ENCODE measurements at regions not wholly inside any gene's neighbourhood (a gene's known extent, or its start where the extent isn't known, plus 50 kb on each side); places are given as distances from the start of the nearest gene placed in this dataset.

- H2BK120ac ChIP-seq (replicated peaks; ENCODE audit: low read depth, low read length), result no peak overlapping the region
- ChIA-PET CTCF (ENCODE audit: partially characterized antibody) (interaction anchor here (1.2 kb wide), 1 partner anchor 10 kb away, joined by 3 read pairs; no protein-coding TSS in a partner anchor), POLR2A (ENCODE audit: partially characterized antibody) (no interaction called here)
- no peak overlapping the region for H3K23ac ChIP-seq (ENCODE audit: insufficient read length)
- no peak overlapping the region for H2BK15ac ChIP-seq (ENCODE audit: low read length)
- H2BK12ac ChIP-seq (ENCODE audit: low read depth, low read length), result no peak overlapping the region
- H2AFZ ChIP-seq (ENCODE audit: low read length), result no peak overlapping the region
- no peaks in the 10 kb centered on the region for H3K4me1 ChIP-seq (replicated peaks in 1 of 4; ENCODE audit: control insufficient read depth in 3 of 4, insufficient read depth in 4 of 4, low read length in 3 of 4)
- H3K27me3 ChIP-seq (replicated peaks in 1 of 4; ENCODE audit: control insufficient read depth in 3 of 4, extremely low read depth in 1 of 4, insufficient read depth in 3 of 4, low read length in 3 of 4), result peaks cover 0 to 1% (median 0%) of the 10 kb centered on the region in 4 experiments; a peak in 1 of 7 replicates
- H3K9ac ChIP-seq (replicated peaks in 1 of 4; ENCODE audit: extremely low read depth in 1 of 4, low read depth in 3 of 4, low read length in 3 of 4), result no peak overlapping the region
- H3K36me3 ChIP-seq (ENCODE audit: control insufficient read depth in 2 of 4, insufficient read depth in 4 of 4, low read length in 3 of 4), result no peaks in the 10 kb centered on the region
- no peaks in the 10 kb centered on the region for H3K9me3 ChIP-seq (ENCODE audit: insufficient read depth in 2 of 2, low read depth in 1 of 2, low read length in 1 of 2)
- no peaks in the 10 kb centered on the region; the same call in 1 of the 2 replicates for H3K23me2 ChIP-seq (ENCODE audit: low read depth, low read length)
- H3K4me3 ChIP-seq (ENCODE audit: extremely low read depth in 1 of 4, insufficient read depth in 2 of 4, low read depth in 3 of 4, low read length in 4 of 4), result no peak overlapping the region
- no peak overlapping the region for H3K4me2 ChIP-seq (ENCODE audit: insufficient read depth in 1 of 2, low read depth in 2 of 2, low read length in 2 of 2)
- no peak for TF ChIP-seq KDM5A (IDR thresholded peaks at IDR 0.05; ENCODE audit: low read length)
- no peak for TF ChIP-seq USF2 (IDR thresholded peaks at IDR 0.05; ENCODE audit: low read length)
- no peak for TF ChIP-seq CHD1 (IDR thresholded peaks at IDR 0.05; ENCODE audit: low read depth, low read length)
- TF ChIP-seq SIRT6 (IDR thresholded peaks at IDR 0.05; ENCODE audit: low read length), result no peak
- no peak for TF ChIP-seq TAF7 (optimal IDR thresholded peaks at IDR 0.05; ENCODE audit: borderline replicate concordance, low read depth, low read length)
- TF ChIP-seq RXRA (IDR thresholded peaks at IDR 0.05; ENCODE audit: insufficient read depth, low read depth, low read length), result no peak
- TF ChIP-seq RBBP5 (IDR thresholded peaks at IDR 0.05; ENCODE audit: borderline replicate concordance, low read depth, low read length), result no peak
- no peak for TF ChIP-seq BCL11A (IDR thresholded peaks at IDR 0.05; ENCODE audit: low read depth in 2 of 2, low read length in 2 of 2)
- no peak for TF ChIP-seq NRF1 (IDR thresholded peaks at IDR 0.05; ENCODE audit: low read depth, low read length)
- TF ChIP-seq KDM4A (IDR thresholded peaks at IDR 0.05; ENCODE audit: low read depth, low read length, severe bottlenecking), result no peak
- H2BK20ac ChIP-seq (ENCODE audit: low read length), result no peak overlapping the region
- no peaks in the 10 kb centered on the region for H3K79me2 ChIP-seq (ENCODE audit: control insufficient read depth in 1 of 2, insufficient read depth in 2 of 2, low read length in 2 of 2)
- FAIRE-seq (no peak), DNase-seq (ENCODE audit: low read depth in 1 of 2, low spot score in 2 of 2) (no peak)
- H2BK5ac ChIP-seq (ENCODE audit: low read depth, low read length), result no peak overlapping the region
- H3K79me1 ChIP-seq (ENCODE audit: low read depth, low read length), result no peaks in the 10 kb centered on the region
- WGBS, 2 experiments (ENCODE audit: extremely low coverage in 1 of 2, insufficient coverage in 1 of 2, insufficient read length in 1 of 2, insufficient replicate concordance in 2 of 2, low coverage in 1 of 2, low lambda C conversion rate in 2 of 2, missing lambda C conversion rate in 1 of 2), result 90% methylated on average over 2 of the region's 2 CpGs; no CpG with 5 or more reads in 1 of the 2 experiments
- H3K27ac ChIP-seq (ENCODE audit: low read depth, low read length), result no peak overlapping the region
- H3K56ac ChIP-seq (replicated peaks; ENCODE audit: insufficient read length, low read depth, low read length), result no peak overlapping the region
- H4K91ac ChIP-seq (replicated peaks; ENCODE audit: insufficient read length, low read length), result no peak overlapping the region
- H4K5ac ChIP-seq (ENCODE audit: insufficient read length, low read depth, low read length), result no peak overlapping the region
- no peak overlapping the region for H3K4ac ChIP-seq (replicated peaks; ENCODE audit: insufficient read length, low read depth, low read length)
- no peak overlapping the region for H3K14ac ChIP-seq (ENCODE audit: insufficient read length)
- H2AK5ac ChIP-seq (ENCODE audit: low read depth, low read length), result no peak overlapping the region
- H4K8ac ChIP-seq (ENCODE audit: extremely low read depth, insufficient read depth, low read length), result no peak overlapping the region
- H3K18ac ChIP-seq (ENCODE audit: extremely low read depth, low read length), result no peak overlapping the region
- no peaks in the 10 kb centered on the region for H4K20me1 ChIP-seq (replicated peaks in 1 of 2; ENCODE audit: control insufficient read depth in 1 of 2, insufficient read depth in 2 of 2, low read length in 2 of 2)
Measured at GRCh38 chr11:92698742-92699141, 270.7 kb upstream of the MTNR1B start.
